GM20000 (cell line): ENCODE measurements at regions not wholly inside any gene's neighbourhood (a gene's known extent, or its start where the extent isn't known, plus 50 kb on each side); places are given as distances from the start of the nearest gene placed in this dataset.

Experiments used
- DNase-seq: peaks from one replicate; pipeline ENCODE4 v3.0.0; 2012; ENCODE audit warnings: low spot score
- CTCF ChIP-seq: IDR thresholded peaks from 2 replicates; pipeline ENCODE4 v1.5.1; 2012; ENCODE audit warnings: mild to moderate bottlenecking, control low read depth; ENCODE audit errors: extremely low read depth, missing control alignments

GRCh38 chr3:82262193-82262592, 500.7 kb upstream of the GBE1 start:
- TF ChIP-seq CTCF = no peak
- no peak for DNase-seq

- DNase-seq = no peak
- TF ChIP-seq CTCF = no peak
Observed at GRCh38 chr3:82261637-82262036, 500.2 kb upstream of the GBE1 start.

GRCh38 chr3:82261013-82261412, 499.6 kb upstream of the GBE1 start:
- no peak for DNase-seq
- TF ChIP-seq CTCF = no peak

GRCh38 chr3:82259994-82260393, 498.5 kb upstream of the GBE1 start:
- TF ChIP-seq CTCF = no peak
- no peak for DNase-seq

GRCh38 chr3:82240322-82240721, 478.9 kb upstream of the GBE1 start:
- TF ChIP-seq CTCF = no peak
- no peak for DNase-seq

GRCh38 chr3:82236257-82236656, 474.8 kb upstream of the GBE1 start:
- TF ChIP-seq CTCF = no peak
- no peak for DNase-seq

- TF ChIP-seq CTCF = no peak
- peak; percentile 10 for DNase-seq
Observed at GRCh38 chr3:82229397-82229796, 468.0 kb upstream of the GBE1 start.
